NCI-H446 treated with DMSO at 0.1 percent for 48 hours (cell line): ENCODE measurements at regions not wholly inside any gene's neighbourhood (a gene's known extent, or its start where the extent isn't known, plus 50 kb on each side); places are given as distances from the start of the nearest gene placed in this dataset.

Experiments
- DNase-seq: peaks from one replicate; lab custom pipeline; 2025; lab: John Stamatoyannopoulos, UW

DNA sequence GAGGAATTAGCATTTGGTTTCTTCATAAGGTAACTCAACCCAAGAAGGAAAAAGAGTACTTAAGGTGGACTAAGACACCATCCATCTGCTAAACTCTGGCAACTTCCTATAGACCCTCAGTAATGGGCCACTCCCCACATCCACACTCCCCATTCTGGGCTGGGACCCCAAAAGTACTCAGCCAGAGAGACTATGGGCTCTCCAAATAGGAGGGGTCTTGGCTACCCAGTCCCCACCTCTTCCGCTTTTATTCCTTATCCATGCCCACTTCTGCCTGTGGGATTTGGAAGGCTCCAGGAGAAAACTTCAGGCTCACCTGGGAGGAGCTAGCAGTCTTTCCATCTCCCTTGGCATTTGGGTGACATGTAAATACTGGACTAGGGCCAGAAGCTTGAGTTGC is 164.5 kb upstream of the CCL2 start:
- DNase-seq: no peak

DNA sequence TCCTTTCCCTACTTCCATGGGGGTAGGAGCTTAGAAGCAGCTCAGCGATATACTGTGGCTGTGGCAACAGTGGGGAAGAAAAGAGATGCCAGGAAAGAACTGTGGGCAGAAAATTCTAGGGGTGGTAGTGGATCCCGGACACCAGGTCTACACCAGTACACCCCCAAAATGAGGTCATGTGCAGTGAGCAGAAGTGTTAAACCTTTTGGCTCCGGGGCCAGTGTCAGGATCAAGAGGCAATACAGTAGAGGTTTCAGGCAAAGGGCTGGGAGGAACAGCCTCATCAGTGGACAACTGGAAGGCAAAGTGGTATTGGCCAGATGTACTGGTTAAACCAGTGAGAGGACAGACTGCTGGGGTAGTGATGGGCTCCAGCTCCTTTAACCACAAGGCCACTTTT is 163.1 kb upstream of the CCL2 start:
- no peak for DNase-seq

DNA sequence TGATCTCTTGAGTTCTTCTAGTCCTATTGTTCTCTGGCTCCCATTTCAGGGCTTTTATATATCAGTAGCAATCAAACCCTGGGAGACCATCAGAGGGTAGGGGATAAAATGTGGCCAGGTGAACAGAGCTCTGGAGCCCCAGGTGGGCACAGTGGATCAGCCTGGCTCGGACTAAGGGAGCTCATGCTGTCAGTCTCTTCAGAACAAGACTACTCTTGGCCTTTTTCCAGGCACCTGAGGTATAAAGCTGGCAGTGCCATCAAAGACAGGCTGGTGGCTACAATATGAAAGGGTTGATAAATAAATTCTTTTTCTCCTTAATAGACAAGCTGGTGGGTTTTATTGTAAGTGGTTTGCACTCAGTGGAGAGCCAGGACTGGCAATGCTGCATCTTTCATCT is 160.0 kb upstream of the CCL2 start:
- no peak for DNase-seq

DNA sequence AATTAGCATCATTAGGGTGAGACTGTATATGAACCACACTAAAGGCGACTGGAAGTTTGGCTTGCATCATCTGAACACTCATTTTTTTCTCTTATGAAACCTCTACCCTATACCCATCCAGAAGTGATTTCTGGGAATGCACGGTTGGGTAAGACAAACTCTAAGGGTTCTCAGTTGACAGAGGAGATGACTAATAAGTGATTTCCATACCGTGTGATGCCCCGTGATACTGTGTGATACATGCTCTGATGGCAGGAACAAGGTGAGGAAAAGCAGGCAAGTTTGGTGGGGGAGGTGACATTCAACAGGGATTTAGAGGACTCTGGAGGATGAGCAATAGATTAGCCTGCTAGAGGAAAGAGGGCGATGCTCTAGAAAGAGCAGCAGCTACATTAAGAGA is 156.4 kb upstream of the CCL2 start:
- DNase-seq: no peak

DNA sequence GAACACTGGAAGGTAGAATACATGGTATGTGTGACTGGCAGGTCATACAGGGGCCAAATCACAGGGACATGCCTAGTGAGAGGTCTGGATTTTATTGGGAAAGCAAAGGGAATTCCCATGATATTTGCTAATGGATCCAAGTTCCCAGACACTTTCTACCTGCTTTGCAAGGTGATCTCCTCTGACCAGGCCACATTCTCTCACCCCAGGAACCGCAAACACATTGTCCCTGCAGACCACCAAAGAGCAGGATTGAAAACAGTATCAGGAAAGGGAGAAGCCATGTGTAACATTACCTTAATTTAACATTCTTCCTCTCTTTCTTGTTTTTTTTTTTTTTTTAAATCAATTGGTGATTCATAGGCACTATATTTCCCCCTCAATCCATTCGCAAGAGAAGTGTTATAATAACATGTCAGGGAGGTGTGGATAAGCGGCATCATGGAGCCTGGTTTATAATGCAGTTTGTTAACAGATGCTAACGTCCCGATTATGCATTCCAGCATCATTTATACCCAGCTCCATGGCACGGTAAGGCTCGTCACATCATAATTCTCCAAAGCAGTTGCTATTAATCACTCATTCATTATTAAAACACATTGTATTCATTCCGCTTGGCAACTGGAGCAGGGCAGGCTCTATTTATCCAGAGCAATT is 155.1 kb upstream of the CCL2 start:
- DNase-seq: no peak

DNA sequence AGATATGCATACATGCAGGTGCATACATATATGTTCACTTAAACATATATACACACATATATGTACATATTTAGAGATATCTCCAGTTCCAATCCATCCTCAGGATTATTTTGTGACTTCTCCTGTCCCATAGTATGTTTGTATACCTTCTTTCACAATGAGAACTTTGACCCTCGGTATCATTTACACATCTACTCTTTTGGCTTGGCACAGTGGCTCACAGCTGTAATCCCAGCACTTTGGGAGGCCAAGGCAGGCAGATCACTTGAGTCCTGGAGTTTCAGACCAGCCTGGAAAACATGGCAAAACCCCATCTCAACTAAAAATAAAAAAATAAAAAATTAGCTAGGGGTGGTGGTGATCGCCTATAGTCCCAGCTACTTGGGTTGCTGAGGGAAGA is 148.1 kb upstream of the CCL2 start:
- DNase-seq: no peak

DNA sequence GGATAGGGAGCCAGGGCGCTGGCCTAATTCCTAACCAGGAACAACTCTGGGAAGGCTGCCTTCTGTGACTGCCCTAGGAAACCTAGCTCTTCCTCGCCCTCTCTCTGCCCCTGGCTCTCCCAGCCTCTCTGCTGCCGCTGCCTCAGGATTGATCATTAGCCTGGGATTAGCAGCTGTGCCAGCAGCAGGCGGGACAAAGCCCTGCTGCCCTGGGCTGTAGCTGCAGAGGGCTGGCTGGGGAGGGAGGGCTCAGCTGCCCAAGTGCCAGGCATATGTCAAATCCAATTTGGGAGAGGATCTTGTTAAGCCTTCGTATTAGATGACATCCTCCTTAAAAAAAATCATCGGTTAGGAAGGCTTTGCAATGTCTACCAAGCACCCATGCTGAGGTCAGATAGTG is 144.8 kb upstream of the CCL2 start:
- no peak for DNase-seq

DNA sequence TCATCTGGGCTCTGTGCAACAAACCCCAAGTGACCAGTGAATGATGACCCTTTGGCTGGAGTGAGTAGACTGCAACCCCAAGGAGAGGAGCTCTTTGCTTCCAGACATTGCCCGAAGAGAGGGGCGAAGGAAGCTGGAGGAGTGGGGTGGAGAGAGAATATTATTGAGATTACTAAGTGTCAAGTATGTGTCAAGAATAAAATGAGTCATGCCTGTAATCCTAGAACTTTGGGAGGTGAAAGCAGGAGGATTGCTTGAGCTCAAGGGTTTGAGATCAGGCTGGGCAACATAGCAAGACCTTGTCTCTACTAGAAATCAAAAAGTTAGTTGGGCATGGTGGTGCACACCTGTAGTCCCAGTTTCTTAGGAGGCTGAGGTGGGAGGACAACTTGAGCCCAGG is 142.0 kb upstream of the CCL2 start:
- DNase-seq: no peak

DNA sequence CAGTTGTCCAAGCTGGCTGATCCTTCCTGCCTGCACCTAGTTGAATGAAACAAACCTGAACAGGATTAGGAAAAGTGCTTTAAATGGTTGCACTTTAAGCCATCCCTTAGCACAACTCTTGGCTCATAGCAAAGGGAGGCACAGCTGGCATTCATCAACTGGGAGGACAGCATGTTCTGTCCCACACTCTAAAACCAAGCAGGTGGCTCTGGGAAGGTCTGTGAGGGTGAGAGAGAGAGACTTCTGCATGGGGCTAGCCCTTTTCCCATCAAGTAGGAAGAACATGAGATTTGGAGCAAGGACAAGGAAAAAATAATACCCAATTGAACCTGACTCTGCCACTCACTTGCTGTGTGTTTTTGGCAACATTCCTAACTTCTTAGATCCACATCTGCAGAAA is 140.9 kb upstream of the CCL2 start:
- no peak for DNase-seq

DNA sequence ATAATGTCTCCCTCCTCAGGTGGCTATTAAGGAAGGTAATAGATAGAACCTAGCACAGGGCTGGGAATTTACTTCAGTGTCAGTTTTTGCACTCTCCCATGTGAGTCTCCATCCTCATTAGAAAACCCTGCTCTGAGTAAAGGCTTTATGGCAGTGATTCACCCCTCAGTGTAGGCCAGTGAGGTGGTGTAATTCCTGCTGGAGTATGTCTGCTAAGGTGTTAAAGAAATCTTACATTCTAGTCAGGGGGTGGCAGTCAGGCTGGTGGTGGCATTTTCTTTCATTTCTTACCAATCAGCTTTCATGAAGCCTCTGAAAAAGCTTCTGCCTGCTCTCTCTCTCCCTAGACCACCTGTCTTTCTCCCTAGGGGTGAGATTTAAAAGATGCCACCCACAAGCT is 138.8 kb upstream of the CCL2 start:
- DNase-seq: no peak

DNA sequence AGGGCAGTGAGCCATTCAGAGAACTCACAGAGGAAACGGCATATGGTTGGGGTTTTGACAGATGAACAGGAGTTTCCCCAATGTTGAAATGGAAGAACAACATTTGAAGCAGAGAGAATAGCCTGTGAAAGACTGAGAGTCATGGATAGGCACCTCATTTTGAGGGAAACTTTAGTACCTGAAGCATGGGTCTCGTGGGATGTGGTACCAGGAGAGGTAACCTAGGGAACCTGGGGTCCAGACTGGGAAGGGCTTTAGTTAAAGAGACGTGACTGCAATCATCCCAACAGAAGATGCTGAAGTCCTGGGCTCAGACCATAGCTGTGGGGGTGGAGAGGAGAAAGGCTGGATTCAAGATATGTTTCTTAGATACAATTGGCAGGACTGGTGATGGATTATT is 137.8 kb upstream of the CCL2 start:
- no peak for DNase-seq

DNA sequence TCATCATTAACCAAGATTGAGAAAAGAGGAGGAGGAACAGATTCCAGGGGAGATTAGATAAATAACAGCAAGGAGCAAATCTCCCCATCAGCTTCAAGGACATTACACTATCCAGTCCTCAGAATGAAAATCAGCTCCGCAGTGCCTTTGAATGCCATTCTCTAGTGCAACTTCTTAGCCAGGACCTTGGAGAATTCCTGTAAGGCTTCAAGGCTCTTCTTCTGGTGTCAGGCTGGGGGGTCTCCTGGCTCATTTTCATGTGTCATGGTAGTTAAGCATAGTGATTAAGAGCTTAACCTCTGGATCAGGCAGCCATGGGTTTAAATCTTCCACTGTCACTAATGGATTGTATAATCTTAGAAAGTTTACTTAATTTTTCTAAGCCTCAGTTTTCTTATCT is 137.3 kb upstream of the CCL2 start:
- DNase-seq: no peak

DNA sequence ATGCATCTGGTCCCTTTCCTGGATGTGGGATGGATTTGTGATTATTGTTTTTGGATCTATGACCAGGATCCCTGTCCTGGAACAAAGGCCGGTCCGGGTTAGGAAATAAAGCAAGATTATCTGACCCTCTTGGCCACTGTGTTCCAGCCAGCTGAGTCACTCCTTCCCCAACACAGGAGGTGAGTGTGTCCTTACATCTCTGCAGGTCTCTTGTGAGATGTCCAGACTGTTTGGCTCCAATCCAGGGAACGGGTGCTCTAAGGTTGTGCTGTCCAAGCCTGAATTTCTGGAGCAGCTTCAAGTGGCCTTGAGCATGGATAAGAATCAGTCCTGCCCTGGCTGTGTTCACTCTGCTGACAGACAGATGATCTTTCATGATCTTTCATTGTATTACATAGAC is 136.5 kb upstream of the CCL2 start:
- no peak for DNase-seq

DNA sequence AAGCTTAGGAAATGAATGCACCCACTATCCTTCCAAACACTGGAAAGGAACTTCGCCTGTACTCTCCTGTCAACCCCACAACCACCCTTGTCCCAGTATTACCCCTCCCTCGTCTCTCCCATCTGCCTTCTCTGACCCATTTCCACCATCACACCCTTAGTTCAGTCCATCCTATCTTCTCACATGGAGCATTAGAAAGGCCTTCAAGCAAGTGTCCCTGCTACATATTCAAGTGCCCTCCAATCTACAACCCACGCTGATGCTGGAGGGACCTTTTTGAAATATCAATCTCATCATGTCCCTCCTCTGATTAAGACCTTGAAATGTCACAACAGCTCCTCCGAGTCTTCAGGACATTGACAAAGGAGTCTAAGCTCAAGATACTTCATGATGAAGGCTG is 133.8 kb upstream of the CCL2 start:
- no peak for DNase-seq

DNA sequence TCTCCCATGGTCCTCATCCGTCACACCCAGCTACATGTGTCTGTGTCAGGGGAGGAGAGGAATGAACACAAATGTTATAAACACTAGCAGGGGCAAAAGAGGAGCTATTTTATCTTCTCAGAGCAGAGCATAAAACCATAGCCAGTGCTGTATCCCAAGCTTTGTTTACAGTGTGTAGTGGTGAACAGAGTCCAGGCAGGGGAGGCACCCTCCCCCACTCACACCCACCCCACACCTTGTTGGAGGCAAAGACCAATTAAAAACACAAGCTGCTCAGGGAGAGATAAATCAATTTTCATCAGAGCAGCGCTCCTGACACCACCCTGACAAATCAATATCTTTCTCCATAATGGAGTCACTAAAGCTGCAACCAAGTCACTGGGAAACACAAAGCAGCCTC is 132.6 kb upstream of the CCL2 start:
- DNase-seq: no peak

DNA sequence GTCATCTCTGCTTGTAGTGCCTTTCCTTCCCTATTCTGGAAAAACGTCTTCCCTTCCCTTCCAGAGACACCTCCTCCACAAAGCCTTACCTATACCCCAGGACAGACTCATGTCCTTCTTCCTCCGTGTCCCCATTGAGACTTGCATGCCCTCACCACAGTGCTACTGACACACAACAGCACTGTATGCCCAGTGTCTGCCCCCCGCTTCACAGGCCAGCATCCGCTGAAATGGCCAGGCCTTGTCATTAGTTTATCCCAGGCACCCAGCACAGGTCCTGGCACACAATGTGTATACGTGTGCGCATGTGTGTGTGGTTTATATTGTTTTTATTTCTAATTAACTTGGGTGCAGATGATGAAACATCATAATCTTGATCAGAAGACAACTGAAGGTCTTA is 130.1 kb upstream of the CCL2 start:
- no peak for DNase-seq

DNA sequence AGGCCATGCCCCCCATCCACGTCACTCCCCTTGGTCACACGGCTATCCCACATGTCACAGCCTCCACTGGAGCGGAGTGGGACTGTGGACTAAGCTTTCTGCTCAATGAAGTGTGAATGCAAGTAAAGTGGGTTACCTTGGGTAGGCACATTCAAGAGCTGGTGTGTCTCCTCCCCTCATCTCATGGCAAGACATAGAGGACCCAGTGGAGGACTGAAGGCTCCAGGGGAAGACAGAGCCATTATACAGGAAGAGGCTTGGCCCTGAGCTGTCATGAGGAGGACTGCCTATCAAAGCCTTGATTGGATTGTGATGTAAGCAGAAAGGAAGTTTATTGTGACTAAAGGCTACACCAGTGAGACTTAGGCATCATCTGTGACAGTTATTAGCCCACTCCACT is 129.2 kb upstream of the CCL2 start:
- DNase-seq: no peak

DNA sequence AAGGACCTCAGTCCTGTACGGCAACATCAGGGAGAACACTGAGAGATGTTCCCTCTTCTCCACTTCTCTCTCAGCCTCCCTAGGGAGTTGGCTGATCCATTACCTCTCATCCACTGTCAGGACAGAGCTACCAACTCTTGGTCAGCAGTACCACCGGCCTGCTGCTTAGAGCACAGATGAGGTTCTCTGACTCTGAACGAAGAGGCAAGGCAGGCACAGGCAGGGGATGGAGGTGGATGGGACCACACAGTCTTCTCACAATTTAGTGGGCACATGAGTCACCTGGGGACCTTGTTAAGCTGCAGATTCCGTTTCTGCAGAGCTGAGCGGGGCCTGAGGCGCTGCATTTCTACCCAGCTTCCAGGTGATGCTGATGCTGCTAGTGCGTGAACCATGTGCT is 128.6 kb upstream of the CCL2 start:
- DNase-seq: no peak

DNA sequence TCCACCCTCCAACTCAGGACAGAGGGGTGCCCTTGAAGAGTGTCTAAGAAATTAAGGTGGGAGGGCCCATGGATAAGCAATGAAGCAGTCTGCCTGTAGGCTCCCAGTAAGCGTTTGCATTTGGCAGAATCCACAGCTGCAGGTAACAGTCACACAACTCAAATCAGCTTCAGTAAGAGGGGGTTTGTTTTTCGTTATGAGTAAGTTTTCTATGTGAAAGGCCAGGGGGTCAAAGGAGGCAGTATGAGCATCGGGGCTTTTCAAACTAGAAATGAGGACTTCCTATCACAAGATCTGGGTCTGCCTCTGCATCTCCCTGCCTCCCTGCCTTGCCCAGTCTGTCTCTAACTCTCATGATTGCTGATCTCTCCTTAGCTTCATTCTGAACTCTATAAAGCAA is 128.1 kb upstream of the CCL2 start:
- no peak for DNase-seq

DNA sequence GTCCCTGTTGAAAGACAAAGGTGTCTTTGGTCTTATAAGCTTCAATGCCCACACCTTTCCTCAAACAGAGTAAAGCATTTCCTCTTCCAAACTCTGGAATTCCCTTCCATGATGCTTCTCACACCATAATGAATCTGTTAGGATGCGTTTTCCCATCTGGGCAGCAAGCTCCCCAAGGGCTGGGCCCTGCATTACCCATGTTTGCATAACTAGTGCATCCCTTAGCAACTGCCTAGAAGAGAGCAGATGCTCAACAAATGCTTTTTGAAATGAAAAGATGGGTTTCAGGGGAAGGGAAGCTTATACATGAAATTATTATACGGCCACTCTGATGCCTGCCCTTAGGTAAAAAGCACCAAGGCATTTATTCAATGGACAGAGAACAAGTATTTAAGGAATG is 124.5 kb upstream of the CCL2 start:
- no peak for DNase-seq

DNA sequence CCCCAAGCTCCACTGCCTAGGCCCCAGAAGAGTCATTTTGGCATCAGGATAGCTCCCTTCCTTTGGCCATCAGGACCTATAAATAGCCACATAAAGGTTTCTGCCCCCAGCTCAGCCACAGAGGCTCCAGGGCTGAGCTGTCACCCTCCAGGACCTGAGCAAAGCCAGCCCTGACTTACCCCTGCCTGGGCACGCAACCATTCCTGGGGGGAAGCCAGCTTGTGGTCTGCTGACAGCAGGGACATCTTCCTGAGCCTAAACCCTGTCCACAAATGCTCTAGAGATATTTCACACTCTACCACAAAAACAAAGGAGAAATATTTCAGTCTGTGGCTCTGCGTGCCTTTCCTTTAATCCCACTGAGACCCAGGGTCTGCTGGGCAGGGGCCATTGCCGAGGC is 123.7 kb upstream of the CCL2 start:
- no peak for DNase-seq

DNA sequence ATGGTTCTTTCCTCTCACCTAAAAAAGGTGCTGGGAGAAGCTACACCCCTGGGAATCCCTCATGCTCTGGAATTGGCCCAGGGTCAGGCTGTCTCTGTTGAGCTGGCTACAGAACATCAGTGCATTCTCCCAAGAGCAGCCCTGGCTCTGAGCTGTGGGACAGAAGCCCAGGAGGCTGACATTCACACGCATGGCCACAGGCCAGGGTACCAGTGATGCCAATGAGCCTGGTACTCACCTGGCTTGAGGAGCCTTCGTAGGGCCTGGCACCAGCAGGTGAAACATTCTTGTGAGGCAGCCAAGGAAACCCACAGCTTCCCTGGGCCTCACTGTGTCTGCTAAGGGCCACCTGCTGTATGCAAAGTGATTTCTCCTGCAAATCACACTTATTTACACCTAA is 121.7 kb upstream of the CCL2 start:
- DNase-seq: no peak

DNA sequence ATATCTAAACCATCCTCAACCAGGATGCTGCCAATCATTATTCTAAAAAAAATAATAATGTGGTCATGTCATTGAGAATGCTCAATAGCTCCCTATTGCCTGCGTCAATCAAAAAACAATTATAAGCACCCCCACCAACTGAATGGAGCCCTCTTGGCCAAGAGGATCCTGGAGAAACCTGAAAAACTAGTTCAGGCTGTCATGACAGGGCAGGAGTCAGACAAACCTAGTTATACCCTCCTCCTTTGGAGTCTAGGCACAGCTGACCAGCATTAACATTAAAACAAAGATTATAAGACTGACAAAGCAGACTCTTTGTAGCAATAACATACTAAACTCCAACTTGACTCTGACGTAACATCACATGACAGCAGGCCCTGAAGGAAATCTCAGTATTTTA is 119.2 kb upstream of the CCL2 start:
- no peak for DNase-seq

DNA sequence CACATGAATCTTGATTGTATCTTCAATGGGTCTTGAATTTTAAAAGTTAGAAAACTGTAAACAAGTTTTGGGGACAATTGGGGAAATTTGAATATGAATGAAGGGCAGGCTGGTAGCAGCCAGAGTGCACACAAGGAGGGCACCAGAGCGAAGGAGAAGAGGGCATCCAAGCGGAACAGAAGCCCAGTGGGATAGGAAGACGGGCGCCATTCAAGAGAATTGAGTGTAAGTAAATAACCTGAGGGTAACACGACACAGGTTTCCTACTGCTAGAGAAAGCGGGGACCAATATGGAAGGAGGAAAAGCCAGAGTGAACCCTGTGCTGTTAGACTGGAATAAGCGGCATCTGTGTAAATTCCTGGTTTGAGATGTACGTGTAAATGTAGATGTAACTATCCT is 115.1 kb upstream of the CCL2 start:
- DNase-seq: no peak

DNA sequence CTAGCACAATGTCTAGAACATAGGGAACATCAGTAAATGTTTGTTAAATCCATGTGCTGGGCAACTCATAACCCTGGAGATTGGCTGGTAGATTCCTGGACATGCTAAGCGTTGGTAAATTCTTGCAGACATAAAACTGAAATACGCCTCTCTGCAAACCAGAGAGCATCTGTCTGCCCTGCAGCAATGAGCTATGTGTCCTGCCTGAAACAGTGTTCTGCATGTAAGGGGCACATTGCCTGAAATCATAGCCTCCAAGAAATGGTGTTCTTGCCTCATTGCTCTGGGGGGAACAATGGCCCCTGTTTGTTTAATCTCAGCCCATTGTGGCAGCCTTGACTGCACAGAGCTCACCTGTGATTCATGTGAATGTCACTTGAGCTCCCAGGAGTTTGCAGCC is 113.5 kb upstream of the CCL2 start:
- DNase-seq: no peak
